GM12878 (cell line): ENCODE measurements at regions not wholly inside any gene's neighbourhood (a gene's known extent, or its start where the extent isn't known, plus 50 kb on each side); places are given as distances from the start of the nearest gene placed in this dataset.

Experiments
- ATAC-seq: fragments of 200-7000 bp; cut with Tn5 transposase; 3 replicates; pipeline ENCODE4 v1.9.1; 2020; ENCODE audit warnings: mild to moderate bottlenecking, moderate library complexity
- BruUV-seq: library from RNA; stranded (reverse); fragments of 400-500 nt; replicated peaks from 2 replicates; lab custom pipeline; 2021; lab: Mats Ljungman, UMichigan
- CTCF ChIA-PET: fragments of 300-600 bp; sonication (Branson Sonifier 250); formaldehyde crosslinking; extraction: SDS; loops from one replicate; lab custom pipeline; 2021; ENCODE audit warnings: inconsistent platforms; lab: Yijun Ruan, JAX
- POLR2A ChIA-PET: fragments of 350-600 bp; formaldehyde crosslinking; extraction: SDS; loops from one replicate; lab custom pipeline; 2021; ENCODE audit warnings: inconsistent platforms; lab: Charles Lee
- RAD21 ChIA-PET: fragments of 300-600 bp; sonication (Branson Sonifier 250); formaldehyde crosslinking; loops from one replicate; lab custom pipeline; 2023; ENCODE audit warnings: antibody characterized with exemption; ENCODE audit not compliant: unreplicated experiment; lab: Charles Lee
- SMC1A ChIA-PET: fragments of 300-600 bp; sonication (Branson Sonifier 250); formaldehyde crosslinking; loops from one replicate; lab custom pipeline; 2023; ENCODE audit not compliant: unreplicated experiment, uncharacterized antibody; lab: Charles Lee
- DNase-seq: peaks from one replicate; pipeline ENCODE4 v3.0.0-alpha.2; 2011; ENCODE audit warnings: low read depth, low spot score
- FAIRE-seq: peaks from 3 replicates; lab custom pipeline; 2011; peaks lifted over from hg19 to GRCh38; lab: Jason Lieb, UNC
- H2AFZ ChIP-seq: 2 replicates; pipeline ENCODE4 v1.6.0; 2011; ENCODE audit warnings: low read depth, low read length, control low read depth; ENCODE audit not compliant: control insufficient read depth
- H3K27ac ChIP-seq: 2 replicates; pipeline ENCODE4 v1.5.1; 2011; ENCODE audit warnings: control low read depth; ENCODE audit not compliant: control insufficient read depth, insufficient read depth
- H3K27me3 ChIP-seq, 2 experiments: replicated peaks in 1 of 2; 2 replicates each; pipeline versions ENCODE4 v1.6.0 to v1.6.1; 2011; ENCODE audit warnings: low read length in 1 of 2; ENCODE audit not compliant: control insufficient read depth in 2 of 2, insufficient read depth in 2 of 2
- H3K36me3 ChIP-seq, 2 experiments: 2 replicates each; pipeline ENCODE4 v1.5.1; 2011; ENCODE audit warnings: low read length in 1 of 2; ENCODE audit not compliant: control insufficient read depth in 2 of 2, insufficient read depth in 2 of 2
- H3K4me1 ChIP-seq: 2 replicates; pipeline ENCODE4 v1.6.1; 2011; ENCODE audit warnings: mild to moderate bottlenecking, low read length, moderate library complexity, mixed read lengths; ENCODE audit not compliant: control insufficient read depth, insufficient read depth
- H3K4me2 ChIP-seq: 2 replicates; pipeline ENCODE4 v1.6.0; 2011; ENCODE audit warnings: control low read depth; ENCODE audit not compliant: control insufficient read depth, insufficient read depth
- H3K4me3 ChIP-seq: fragments of 200-600 bp; sonication (generic); 2 replicates; pipeline ENCODE4 v1.5.1; 2016
- H3K79me2 ChIP-seq: 2 replicates; pipeline ENCODE4 v1.6.0; 2011; ENCODE audit warnings: low read length; ENCODE audit not compliant: control insufficient read depth, insufficient read depth
- H3K9ac ChIP-seq: 2 replicates; pipeline ENCODE4 v1.8.0; 2011; ENCODE audit warnings: low read length, control low read depth, mixed read lengths; ENCODE audit not compliant: control insufficient read depth, insufficient read depth
- H3K9me3 ChIP-seq: replicated peaks from 3 replicates; pipeline ENCODE4 v1.5.1; 2011; ENCODE audit warnings: mild to moderate bottlenecking, low read length; ENCODE audit not compliant: control insufficient read depth, insufficient read depth
- H4K20me1 ChIP-seq: 2 replicates; pipeline ENCODE4 v1.6.0; 2011; ENCODE audit not compliant: control insufficient read depth, insufficient read depth
- CREM ChIP-seq: IDR thresholded peaks from 2 replicates; pipeline ENCODE4 v1.6.1; 2014; ENCODE audit warnings: antibody characterized with exemption, low read depth
- FOS ChIP-seq: IDR thresholded peaks from 3 replicates; pipeline ENCODE4 v1.6.1; 2011; ENCODE audit warnings: borderline replicate concordance; ENCODE audit not compliant: insufficient read length; ENCODE audit errors: extremely low read depth
- IKZF1 ChIP-seq: fragments of 450-650 bp; conservative IDR thresholded peaks from 2 replicates; pipeline ENCODE4 v1.6.1; 2017; ENCODE audit warnings: antibody characterized with exemption, mild to moderate bottlenecking
- JUND ChIP-seq: IDR thresholded peaks from 2 replicates; pipeline ENCODE4 v1.6.1; 2012; ENCODE audit warnings: low read depth, mild to moderate bottlenecking, low read length, improper control_type of control experiment, moderate library complexity
- KLF5 ChIP-seq: fragments of 450-650 bp; IDR thresholded peaks from 2 replicates; pipeline ENCODE4 v1.6.1; 2014; ENCODE audit warnings: mild to moderate bottlenecking; ENCODE audit not compliant: partially characterized antibody
- NFYB ChIP-seq: IDR thresholded peaks from 2 replicates; pipeline ENCODE4 v1.6.1; 2011; ENCODE audit warnings: low read depth, mild to moderate bottlenecking, low read length, improper control_type of control experiment, moderate library complexity; ENCODE audit not compliant: insufficient read depth
- SMAD5 ChIP-seq: IDR thresholded peaks from 2 replicates; pipeline ENCODE4 v1.6.1; 2016; ENCODE audit warnings: antibody characterized with exemption, low read depth
- WGBS: methylation state at CpG from one replicate; pipeline ENCODE4 v1.1.6; 2016; ENCODE audit warnings: low lambda C conversion rate; ENCODE audit not compliant: insufficient replicate concordance, insufficient coverage; ENCODE audit errors: missing lambda C conversion rate; 5-methylcytosine and 5-hydroxymethylcytosine counted together
- in situ Hi-C: fragments of 300-500 bp; cut with MboI; formaldehyde crosslinking; loops from 9 replicates; pipeline ENCODE4 v1.14.3; 2018; ENCODE audit warnings: mixed read lengths
- intact Hi-C: fragments of 100-400 bp; cut with micrococcal nuclease; formaldehyde crosslinking; loops from one replicate; pipeline ENCODE4 v1.14.2; 2022; ENCODE audit not compliant: unreplicated experiment
- TF ChIP-seq, protein P1 (sequence below): fragments of 450-650 bp; IDR thresholded peaks from 2 replicates; pipeline ENCODE4 v1.6.1; 2017; ENCODE audit warnings: low read depth, mild to moderate bottlenecking, moderate library complexity
- TF ChIP-seq, protein P2 (sequence below): fragments of 450-650 bp; formaldehyde crosslinking; IDR thresholded peaks from 2 replicates; pipeline ENCODE4 v1.5.0; 2022; ENCODE audit warnings: mild to moderate bottlenecking, missing genetic modification characterization
- TF ChIP-seq, protein P3 (sequence below): fragments of 450-650 bp; IDR thresholded peaks from 2 replicates; pipeline ENCODE4 v1.6.1; 2018; ENCODE audit warnings: borderline replicate concordance, mild to moderate bottlenecking; ENCODE audit not compliant: partially characterized antibody
- TF ChIP-seq, protein P4 (sequence below): fragments of 450-650 bp; IDR thresholded peaks from 2 replicates; pipeline ENCODE4 v1.6.1; 2017; ENCODE audit warnings: mild to moderate bottlenecking
- TF ChIP-seq, protein P5 (sequence below): IDR thresholded peaks from 2 replicates; pipeline ENCODE4 v1.6.1; 2011; ENCODE audit warnings: low read depth, low read length, improper control_type of control experiment, borderline replicate concordance
- TF ChIP-seq, protein P6 (sequence below): fragments of 450-650 bp; IDR thresholded peaks from 2 replicates; pipeline ENCODE4 v1.6.1; 2017; ENCODE audit warnings: borderline replicate concordance

DNA sequence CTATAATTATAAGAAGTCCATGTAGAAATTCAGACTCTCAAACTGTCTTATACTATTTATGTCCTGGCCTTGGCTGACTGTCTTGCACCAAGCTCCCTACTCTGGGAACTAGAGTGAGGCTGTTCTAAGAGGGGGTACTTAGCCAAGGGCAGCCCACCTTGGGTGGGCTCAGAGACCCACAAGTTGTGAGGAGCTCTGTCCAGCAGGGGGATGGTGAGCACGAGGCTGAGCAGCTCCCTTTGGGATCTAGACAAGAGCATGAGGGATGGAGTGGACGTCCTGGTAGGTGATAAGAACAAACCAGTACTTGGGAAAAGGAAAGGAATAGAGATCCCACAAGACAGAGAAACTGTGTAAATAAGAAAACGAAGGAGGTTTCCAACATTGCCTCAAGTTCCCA, 127.1 kb upstream of the SLC44A3 start:
- no peak for FAIRE-seq
- no peaks in the 10 kb centered on the region for H3K27me3 ChIP-seq
- TF ChIP-seq, protein P1, sequence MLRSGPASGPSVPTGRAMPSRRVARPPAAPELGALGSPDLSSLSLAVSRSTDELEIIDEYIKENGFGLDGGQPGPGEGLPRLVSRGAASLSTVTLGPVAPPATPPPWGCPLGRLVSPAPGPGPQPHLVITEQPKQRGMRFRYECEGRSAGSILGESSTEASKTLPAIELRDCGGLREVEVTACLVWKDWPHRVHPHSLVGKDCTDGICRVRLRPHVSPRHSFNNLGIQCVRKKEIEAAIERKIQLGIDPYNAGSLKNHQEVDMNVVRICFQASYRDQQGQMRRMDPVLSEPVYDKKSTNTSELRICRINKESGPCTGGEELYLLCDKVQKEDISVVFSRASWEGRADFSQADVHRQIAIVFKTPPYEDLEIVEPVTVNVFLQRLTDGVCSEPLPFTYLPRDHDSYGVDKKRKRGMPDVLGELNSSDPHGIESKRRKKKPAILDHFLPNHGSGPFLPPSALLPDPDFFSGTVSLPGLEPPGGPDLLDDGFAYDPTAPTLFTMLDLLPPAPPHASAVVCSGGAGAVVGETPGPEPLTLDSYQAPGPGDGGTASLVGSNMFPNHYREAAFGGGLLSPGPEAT, result no peak
- no peak for TF ChIP-seq NFYB
- TF ChIP-seq FOS, result no peak
- TF ChIP-seq, protein P2, sequence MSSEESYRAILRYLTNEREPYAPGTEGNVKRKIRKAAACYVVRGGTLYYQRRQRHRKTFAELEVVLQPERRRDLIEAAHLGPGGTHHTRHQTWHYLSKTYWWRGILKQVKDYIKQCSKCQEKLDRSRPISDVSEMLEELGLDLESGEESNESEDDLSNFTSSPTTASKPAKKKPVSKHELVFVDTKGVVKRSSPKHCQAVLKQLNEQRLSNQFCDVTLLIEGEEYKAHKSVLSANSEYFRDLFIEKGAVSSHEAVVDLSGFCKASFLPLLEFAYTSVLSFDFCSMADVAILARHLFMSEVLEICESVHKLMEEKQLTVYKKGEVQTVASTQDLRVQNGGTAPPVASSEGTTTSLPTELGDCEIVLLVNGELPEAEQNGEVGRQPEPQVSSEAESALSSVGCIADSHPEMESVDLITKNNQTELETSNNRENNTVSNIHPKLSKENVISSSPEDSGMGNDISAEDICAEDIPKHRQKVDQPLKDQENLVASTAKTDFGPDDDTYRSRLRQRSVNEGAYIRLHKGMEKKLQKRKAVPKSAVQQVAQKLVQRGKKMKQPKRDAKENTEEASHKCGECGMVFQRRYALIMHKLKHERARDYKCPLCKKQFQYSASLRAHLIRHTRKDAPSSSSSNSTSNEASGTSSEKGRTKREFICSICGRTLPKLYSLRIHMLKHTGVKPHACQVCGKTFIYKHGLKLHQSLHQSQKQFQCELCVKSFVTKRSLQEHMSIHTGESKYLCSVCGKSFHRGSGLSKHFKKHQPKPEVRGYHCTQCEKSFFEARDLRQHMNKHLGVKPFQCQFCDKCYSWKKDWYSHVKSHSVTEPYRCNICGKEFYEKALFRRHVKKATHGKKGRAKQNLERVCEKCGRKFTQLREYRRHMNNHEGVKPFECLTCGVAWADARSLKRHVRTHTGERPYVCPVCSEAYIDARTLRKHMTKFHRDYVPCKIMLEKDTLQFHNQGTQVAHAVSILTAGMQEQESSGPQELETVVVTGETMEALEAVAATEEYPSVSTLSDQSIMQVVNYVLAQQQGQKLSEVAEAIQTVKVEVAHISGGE, result no peak
- TF ChIP-seq, protein P3, sequence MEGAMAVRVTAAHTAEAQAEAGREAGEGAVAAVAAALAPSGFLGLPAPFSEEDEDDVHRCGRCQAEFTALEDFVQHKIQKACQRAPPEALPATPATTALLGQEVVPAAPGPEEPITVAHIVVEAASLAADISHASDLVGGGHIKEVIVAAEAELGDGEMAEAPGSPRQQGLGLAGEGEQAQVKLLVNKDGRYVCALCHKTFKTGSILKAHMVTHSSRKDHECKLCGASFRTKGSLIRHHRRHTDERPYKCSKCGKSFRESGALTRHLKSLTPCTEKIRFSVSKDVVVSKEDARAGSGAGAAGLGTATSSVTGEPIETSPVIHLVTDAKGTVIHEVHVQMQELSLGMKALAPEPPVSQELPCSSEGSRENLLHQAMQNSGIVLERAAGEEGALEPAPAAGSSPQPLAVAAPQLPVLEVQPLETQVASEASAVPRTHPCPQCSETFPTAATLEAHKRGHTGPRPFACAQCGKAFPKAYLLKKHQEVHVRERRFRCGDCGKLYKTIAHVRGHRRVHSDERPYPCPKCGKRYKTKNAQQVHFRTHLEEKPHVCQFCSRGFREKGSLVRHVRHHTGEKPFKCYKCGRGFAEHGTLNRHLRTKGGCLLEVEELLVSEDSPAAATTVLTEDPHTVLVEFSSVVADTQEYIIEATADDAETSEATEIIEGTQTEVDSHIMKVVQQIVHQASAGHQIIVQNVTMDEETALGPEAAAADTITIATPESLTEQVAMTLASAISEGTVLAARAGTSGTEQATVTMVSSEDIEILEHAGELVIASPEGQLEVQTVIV, result no peak
- TF ChIP-seq, protein P4, sequence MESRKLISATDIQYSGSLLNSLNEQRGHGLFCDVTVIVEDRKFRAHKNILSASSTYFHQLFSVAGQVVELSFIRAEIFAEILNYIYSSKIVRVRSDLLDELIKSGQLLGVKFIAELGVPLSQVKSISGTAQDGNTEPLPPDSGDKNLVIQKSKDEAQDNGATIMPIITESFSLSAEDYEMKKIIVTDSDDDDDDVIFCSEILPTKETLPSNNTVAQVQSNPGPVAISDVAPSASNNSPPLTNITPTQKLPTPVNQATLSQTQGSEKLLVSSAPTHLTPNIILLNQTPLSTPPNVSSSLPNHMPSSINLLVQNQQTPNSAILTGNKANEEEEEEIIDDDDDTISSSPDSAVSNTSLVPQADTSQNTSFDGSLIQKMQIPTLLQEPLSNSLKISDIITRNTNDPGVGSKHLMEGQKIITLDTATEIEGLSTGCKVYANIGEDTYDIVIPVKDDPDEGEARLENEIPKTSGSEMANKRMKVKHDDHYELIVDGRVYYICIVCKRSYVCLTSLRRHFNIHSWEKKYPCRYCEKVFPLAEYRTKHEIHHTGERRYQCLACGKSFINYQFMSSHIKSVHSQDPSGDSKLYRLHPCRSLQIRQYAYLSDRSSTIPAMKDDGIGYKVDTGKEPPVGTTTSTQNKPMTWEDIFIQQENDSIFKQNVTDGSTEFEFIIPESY, result no peak
- no peak for TF ChIP-seq IKZF1
- TF ChIP-seq JUND, result no peak
- no peak for TF ChIP-seq SMAD5
- TF ChIP-seq CREM, result no peak
- TF ChIP-seq, protein P5, sequence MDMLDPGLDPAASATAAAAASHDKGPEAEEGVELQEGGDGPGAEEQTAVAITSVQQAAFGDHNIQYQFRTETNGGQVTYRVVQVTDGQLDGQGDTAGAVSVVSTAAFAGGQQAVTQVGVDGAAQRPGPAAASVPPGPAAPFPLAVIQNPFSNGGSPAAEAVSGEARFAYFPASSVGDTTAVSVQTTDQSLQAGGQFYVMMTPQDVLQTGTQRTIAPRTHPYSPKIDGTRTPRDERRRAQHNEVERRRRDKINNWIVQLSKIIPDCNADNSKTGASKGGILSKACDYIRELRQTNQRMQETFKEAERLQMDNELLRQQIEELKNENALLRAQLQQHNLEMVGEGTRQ, result no peak
- TF ChIP-seq KLF5, result no peak
- TF ChIP-seq, protein P6, sequence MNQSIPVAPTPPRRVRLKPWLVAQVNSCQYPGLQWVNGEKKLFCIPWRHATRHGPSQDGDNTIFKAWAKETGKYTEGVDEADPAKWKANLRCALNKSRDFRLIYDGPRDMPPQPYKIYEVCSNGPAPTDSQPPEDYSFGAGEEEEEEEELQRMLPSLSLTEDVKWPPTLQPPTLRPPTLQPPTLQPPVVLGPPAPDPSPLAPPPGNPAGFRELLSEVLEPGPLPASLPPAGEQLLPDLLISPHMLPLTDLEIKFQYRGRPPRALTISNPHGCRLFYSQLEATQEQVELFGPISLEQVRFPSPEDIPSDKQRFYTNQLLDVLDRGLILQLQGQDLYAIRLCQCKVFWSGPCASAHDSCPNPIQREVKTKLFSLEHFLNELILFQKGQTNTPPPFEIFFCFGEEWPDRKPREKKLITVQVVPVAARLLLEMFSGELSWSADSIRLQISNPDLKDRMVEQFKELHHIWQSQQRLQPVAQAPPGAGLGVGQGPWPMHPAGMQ, result no peak

More for the DNA sequence above, 127.1 kb upstream of the SLC44A3 start:
- Histone ChIP-seq H3K36me3 (no peaks in the 10 kb centered on the region), H3K4me1 (no peaks in the 10 kb centered on the region), H4K20me1 (no peaks in the 10 kb centered on the region), H3K27ac (no peak overlapping the region), H3K9me3 (no peaks in the 10 kb centered on the region), H3K4me2 (no peak overlapping the region), H3K9ac (no peak overlapping the region), H2AFZ (no peak overlapping the region), H3K79me2 (no peaks in the 10 kb centered on the region), H3K4me3 (no peak overlapping the region)
- ChIA-PET CTCF (no interaction called here), SMC1A (no interaction called here), POLR2A (no interaction called here), RAD21 (no interaction called here)
- intact Hi-C loops (no loop called here), in situ Hi-C loops (no loop called here)
- ATAC-seq (no peak), DNase-seq (no peak)
- WGBS, result 0% methylated on average over 3 of the region's 3 CpGs
- no TSS peak for BruUV-seq
